ENCODE measurements at regions not wholly inside any gene's neighbourhood (a gene's known extent, or its start where the extent isn't known, plus 50 kb on each side); places are given as distances from the start of the nearest gene placed in this dataset.
A peak's percentile ranks its signal among the peaks of the same experiment; 100 is the strongest.

DNA sequence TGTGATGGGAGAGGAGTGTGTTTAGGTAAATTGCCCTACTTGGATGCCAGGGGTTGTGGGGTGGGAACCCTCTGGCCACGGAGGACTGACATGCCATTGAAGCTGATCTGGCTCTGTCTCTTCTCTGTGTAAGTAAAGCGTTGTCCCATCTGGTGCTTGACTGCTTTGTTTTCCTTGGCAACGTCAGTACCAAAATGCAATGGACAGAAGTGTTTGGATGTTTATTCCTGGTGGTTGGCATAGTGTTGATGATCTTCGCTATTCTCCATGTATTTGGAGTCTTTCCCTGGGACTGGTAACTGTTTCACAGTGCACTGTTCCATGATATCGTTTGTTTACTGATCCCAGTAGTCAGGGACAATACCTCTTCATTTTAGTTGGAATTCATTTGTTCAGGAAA lies 130.5 kb upstream of the MCTP2 start:
- DNase-seq (ENCODE audit: low spot score) = no peak

DNA sequence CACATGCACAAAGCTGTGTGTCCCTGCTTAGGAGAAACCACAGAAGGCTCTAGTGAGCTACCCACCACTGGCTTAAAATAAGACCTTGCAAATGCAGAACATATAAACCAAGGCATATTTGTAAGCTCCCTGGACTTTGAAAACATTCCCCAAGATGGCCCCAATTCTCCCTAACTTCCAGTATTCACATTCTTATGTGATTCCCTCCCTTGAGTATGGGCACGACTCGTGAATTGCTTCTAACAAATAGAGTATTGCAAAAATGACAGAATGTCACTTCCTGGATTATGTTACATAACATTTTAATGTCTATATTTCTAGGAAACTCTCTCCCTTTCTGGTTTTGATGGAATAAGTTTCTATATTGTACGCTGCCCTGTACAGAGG lies 131.8 kb upstream of the MCTP2 start:
- DNase-seq (ENCODE audit: low spot score) = no peak

DNA sequence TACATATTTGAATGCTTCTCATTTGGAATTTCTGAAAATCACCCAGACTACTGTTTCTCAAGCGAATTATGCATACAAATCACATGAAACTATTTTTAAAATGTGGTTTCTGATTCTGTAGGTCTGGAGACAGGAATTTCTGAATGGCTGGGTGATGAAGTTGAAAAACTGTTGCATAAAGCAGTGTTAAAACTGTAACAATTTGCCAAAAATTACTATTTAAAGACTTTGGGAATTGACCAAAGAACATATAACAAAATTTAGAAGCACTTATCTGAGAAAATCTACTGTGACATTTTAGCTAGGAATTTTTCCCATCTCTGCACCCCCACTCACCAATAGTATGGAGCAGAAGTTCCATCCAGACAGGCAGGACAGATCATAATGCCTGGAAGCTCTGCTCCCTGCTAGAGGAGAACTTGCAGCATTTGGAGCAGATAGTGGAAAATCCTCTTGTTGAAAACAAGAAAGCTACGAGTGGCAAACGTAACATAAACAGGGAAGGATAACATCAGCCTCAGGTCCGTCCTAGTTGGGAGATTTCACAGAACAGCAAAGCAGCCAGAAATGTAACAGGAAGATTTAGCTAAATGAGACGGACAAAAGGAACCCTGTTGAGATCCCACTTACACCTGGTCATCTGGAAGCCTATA lies 132.3 kb upstream of the MCTP2 start:
- DNase-seq (ENCODE audit: low spot score) = no peak

DNA sequence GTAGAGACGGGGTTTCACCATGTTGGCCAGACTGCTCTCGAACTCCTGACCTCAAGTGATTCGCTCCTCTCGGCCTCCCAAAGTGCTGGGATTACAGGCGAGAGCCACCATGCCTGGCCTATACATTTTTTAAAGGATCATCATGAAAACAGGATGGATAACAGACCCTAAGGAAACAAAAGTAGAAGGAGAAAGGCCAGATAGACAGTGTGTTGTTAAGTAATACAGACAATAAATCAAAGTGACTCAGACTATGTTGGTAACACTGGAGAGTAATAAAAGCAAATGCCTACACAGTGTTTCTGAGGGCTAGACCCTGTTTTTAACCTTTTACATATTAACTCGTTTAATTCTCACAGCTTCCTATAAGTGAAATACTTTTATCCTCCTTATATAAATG lies 133.8 kb upstream of the MCTP2 start:
- DNase-seq (ENCODE audit: low spot score) = no peak

DNA sequence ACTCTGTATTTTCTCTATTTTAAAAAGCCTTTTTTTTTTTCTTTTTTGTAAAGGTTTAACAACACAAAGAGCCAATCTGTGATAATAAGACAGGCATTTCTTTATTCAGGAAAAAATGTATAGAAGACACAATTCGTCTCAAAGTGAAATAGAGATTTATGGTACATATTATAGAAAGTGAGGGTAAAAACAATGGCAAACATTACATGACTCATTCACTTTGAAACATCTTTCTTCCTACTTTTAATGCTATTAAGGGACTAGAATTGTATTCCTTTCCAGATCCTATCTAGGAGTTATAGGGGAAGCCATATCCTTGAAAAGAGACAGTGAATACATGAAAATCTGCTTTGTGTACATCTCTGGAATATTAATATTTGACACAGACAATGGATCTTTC lies 137.1 kb upstream of the MCTP2 start:
- DNase-seq (ENCODE audit: low spot score) = no peak

DNA sequence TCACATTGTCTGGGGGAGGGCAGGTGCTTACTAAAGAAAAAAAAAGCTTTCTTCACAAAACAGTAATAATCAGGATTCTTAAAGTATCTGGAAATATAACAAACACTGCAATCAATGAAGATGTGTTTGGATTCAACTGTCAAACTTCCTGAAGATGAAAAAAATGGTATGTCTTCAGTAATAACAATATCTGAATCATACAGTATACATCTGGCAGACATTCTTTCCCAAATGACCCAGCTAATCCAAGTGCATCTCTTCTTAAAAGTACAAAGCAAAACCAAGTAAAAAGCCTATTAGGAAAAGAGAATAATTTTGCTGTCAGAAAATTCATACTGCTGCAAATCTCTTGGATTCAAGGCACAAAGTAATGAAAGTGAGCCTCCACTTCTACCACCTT lies 145.0 kb upstream of the MCTP2 start:
- DNase-seq (ENCODE audit: low spot score) = no peak

DNA sequence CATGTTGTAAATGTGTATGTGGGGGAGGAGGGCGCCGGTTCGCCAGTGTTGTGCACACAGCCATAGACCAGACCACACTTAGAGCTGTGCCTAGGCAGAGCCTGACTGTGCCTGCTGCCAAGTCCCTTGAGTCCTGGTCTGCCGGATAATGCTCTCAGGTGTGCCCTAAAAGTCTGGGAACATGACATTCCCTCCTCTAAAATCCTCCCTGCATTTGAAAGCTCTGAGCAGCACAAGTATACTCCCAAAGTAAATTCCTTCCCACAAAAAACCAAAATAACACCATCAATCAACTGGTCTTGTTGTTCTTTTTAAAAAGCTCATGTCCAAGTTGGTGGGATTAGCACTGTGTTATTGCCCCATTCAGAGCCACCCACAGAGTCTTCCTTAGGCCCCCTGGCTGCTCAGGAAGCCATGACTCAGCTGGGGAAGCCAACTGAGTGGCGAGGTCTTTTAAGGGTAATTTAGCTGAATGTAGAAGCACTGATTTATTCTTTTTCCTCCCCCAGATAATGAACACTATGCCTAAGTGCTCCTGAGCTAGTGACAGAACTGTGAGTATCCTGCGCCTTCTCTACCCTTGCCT lies 147.8 kb upstream of the MCTP2 start:
- DNase-seq (ENCODE audit: low spot score) = peak; percentile 36

DNA sequence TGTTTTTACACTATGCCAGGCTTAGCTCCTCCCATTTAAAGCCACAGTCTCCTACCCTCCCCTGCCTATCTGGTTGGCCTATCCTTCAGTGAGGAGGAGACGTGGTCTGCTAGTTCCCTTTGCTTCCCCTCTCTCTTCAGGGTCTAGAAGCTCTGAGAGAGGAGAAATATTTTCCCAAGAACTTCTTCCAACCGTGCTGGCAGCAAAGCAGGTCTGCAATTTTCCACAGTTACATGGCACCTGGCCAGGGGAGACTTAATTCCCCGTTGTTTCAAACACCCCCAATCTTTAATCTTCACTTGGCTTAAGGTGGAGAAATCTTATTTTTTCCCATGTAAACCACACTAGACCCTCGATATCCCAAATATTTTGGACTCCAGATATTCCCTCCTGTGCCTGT lies 149.5 kb upstream of the MCTP2 start:
- no peak for DNase-seq (ENCODE audit: low spot score)

DNA sequence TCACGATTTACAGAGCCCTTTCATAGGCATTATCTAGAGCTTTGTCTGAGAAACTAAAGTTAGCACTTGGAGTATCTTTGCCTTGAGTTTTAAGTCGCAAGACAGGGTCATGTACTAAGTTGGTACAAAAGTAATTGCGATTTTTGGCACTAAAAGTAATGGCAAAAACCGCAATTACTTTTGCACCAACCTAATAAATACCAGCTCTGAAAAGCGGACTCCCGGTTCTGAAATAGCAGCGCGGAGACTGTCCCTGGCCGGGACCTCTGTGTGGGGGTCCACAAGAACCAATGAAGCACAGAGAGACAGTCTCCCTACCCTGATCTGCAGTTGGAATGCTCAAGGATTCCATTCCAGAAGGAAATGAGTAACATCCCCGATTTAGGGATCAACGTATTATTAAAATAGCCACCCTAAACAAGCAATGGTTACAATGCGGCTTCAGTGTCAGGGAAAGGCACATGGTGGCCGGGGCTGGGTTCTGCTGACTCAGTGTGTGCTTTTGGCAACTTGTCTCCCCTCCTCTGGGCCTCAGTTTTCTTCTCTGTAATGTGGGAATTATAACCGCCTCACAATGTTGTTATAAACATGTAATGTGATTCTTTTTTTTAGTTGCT lies 150.3 kb upstream of the MCTP2 start:
- no peak for DNase-seq (ENCODE audit: low spot score)

DNA sequence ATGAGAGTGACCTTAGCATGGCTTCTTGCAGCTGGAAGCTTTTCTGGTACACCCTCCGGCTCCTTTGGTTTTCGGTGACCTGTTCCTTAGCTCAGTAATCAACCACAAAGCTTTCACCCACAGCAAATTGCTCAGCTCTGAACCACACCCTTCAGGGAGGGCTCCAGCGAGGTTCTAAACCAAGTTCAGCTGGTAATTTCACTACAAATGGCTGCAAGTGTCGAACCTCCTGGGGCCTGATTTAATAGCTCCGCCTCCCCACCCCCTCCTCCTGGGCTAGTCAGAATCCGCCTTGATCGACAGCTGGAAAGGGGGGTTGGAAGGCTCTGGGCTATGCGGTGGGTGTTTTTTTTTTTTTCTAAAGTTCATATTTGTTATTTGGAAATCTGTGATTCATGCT lies 150.9 kb upstream of the MCTP2 start:
- no peak for DNase-seq (ENCODE audit: low spot score)

DNA sequence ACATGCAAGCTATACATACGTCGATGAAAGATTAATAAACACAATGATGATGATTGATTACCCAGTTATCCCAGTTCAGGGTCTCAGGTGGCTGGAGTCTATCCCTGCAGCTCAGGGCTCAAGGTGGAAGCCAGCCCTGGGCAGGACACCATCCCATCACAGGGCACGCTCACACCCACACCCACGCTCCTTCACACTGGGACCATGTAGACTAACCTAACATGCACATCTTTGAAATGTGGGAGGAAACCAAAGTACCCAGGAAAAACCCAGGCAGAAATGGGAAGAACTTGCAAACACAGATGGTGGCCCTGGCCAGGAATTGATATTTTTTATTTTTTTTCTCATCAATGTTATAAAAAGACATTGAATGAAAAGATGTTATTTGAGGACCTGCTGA lies 151.4 kb upstream of the MCTP2 start:
- DNase-seq (ENCODE audit: low spot score) = no peak

DNA sequence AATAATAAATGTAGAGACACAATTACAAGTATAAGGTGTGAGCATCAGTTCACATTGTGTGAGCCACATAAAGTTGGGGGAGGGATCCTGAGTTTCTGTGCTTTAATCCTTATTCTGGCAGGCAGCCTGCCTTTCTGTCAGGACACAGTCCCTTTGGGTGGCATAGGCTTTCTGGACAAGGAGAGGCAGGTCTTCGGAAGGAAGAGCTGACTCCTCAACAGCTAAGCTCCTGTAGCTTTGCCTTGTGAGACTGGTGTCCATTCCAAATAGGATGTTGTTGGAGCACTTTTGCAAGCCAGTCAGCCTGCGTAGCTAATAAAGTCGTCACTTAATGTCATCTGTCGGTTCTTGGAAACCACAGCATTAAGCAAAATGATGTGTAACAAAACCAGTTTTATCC lies 151.9 kb upstream of the MCTP2 start:
- DNase-seq (ENCODE audit: low spot score) = no peak

DNA sequence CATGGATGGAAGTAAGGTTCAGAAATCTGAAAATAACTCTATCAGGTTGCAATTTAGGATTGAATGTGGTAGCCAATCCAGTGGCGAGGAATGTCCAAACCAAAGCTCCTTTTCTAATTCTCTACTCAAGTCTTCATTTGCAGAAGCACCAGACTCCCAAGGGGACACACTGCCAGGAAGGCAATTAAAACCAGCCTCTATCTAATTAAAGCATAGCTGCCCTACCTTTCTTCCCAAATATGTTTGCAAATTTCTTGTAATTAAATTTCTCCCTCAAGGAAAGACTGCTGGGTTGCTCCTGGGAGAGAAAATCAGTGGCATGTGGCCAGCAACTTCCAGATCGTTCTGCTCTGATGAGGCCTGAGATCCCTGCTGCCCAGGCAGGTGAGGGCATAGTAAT lies 153.4 kb upstream of the MCTP2 start:
- DNase-seq (ENCODE audit: low spot score) = no peak

DNA sequence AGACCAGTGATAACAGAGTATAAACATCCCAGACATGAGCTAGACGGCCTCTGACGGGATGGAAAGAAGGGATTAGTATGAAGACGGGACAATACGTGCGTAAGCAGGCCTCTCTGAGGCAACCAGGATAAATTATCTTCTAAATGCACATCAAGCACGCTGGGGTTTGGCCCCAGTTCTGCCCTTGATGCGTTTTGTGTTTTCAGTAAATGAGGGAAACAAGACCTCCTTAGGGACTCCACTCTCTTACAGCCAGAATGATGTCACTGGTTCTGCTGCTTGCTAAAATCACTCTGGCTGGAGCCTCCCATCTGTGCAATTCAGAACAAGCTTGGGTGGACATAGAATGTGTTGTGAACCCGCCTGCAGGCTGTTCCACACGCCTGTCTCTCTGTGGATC lies 156.0 kb upstream of the MCTP2 start:
- no peak for DNase-seq (ENCODE audit: low spot score)

DNA sequence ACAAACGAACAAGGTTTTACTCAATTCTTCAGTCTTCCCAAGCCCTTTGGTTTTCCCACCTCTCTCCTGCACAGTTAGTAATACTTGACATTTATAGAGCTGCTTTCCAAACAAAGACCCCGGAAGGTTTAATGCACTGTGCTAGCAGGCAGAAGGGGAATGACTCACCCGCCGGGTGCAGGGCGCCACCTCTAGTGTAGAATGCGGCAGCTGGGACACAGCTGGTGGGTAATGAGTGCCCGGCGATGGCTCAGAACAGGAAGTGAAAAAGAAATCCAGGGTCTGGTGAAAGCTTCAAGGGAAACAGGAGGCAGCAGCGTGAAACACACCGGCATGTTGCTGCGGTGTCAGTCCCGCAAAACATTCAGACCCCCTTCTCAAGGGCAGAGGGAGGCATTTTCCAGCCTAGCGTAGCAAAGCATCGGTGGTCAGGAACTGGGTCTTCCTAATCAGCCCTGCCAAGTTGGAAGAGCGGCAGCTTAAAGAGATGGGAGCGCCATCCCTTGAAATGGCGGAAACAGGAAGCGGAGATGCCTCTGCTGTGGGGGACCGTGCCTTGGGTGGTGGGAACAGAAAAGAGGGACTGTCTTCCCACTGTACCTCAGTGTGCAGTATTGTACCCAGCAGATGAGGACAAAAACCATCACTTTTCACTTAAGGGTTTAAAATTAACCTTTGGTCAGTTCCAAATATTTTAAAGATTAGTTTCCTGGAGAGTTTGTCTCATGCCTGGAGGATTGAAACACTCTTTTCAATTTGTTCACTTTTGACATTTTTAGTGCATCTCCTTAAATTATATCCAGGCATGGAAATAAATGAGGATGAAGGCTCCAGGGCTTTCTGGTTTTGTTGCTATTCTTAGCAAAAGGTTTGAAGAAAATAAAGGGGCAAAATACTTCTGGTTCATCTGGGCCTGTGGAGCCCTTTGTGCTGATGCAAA lies 160.7 kb upstream of the MCTP2 start:
- DNase-seq (ENCODE audit: low spot score) = no peak

DNA sequence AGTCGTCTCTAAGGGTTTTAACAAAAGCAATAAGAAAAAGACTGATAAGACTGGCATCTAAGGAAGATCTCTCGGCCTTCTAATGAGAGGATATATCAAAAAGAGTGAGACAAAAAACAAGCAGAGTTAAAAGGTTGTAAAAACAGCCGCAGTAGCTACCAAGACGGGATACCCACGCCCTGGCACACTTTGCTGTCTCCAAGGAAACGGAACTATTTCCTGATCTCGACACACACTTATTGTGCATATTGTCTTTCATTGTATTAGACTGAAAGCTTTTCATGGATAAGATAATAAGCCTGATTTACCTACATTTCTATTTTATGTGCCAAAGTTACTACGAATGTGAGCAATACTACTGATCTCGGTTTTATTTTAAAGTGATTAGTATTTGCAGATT lies 161.5 kb upstream of the MCTP2 start:
- DNase-seq (ENCODE audit: low spot score) = no peak

DNA sequence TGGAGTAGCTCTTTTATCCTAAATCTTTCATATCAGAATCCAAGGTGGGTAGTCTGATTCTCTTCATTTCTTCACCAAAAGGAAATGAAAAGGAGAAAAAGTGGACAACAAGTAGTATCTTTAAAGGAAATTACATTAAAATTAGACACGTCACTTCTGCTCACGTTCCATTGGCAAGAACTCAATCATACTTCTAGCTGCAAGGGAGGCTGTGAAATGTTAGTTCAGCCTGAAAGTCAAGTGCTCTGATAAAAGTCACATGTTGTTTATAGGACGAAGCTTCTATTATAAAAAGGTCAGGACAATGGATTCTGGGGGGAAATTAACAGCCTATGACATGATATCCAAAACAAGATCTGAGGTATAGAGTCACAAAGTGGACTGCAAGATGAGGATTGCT lies 164.6 kb upstream of the MCTP2 start:
- no peak for DNase-seq (ENCODE audit: low spot score)

DNA sequence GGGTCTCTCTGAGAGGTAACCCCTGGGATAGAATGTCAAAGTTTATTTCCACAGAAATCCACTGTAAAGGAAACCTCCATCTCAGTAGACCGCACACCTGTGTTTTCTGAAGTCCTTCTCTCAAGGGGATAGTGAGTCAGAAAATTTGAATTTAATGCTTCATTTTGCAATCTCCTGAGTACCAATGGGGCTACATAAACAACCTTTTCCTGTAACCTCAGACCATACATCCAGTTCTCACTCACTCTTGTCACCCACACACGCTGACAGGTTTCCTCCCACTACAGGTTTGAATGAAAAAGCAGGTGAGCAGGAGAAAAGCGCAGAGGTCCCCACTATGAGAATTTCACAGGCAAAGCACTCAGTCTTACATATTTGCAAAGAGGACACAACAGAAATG lies 165.3 kb upstream of the MCTP2 start:
- no peak for DNase-seq (ENCODE audit: low spot score)

DNA sequence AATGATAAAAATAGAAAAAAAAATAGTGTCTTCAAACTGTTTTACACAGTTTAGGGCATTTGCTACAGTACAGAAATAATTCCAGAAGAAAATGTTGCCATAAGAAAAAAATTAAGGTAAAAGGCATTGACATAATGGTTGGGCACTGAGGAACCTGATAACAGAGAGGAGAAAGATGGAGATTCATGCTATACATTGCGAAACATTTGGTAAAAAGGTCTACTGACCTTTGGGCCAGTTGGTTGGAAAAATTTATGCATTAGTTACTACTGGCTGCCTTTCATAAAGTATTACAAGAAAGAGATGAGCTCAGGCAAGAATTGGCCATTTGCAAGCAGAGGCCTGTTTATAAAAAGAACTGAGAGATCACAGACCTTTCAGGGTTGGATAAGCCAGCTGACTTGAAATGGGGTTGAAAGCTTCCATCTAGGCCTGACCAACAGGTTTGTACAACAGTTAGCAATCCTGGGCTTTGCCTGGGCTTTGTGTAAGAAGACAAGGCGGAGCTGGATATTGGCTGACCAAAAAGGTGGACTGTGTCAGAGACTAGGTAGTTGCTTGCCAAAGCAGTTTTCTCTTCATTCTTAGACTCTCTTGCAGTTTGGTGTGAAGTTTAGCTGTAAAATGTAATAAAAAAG lies 166.6 kb upstream of the MCTP2 start:
- DNase-seq (ENCODE audit: low spot score) = no peak

DNA sequence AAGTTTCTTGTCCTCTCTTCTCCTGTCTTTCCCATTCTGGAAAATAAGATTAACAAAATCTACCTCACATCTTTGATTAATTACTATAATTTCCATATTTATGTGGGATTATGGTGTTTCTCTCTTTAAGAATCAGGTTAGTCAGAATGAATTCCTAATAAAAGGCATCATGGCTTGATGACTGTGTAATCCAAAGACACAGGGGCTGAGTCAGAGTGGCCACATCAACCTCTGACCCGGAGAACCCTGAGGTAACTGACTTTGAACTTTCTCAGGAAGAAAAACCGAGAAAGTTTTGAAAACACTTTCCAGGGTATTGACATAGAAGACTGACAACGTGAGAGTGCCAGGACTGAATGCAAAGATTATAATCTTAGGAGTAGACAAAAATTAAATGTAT lies 170.3 kb upstream of the MCTP2 start:
- no peak for DNase-seq (ENCODE audit: low spot score)

DNA sequence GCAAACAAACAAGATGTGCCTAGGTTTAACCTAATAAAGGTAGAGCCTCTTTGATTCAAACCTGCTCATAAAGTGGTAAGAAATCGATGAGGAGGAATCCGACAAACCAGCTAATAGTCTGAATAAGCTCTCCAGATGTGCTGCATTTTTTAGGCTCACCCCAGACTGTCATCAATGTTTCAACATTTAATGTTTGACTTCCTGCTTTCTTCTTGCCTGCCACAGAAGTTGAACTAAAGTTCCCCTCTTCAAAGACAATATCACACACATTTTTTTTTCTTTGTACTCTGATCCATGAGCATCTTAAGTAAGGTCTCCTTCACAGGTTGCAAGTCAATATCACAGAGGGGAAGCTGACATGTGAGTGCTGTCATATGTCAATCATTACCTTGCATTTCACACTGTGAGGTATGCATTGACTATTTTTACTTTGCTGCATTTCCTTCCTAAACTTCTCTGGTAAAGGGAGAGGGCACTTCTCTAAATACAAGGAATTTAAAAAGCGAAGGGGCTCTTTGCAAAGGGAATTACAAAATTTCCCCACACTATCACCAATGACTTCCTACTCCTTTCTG lies 172.3 kb upstream of the MCTP2 start:
- no peak for DNase-seq (ENCODE audit: low spot score)

DNA sequence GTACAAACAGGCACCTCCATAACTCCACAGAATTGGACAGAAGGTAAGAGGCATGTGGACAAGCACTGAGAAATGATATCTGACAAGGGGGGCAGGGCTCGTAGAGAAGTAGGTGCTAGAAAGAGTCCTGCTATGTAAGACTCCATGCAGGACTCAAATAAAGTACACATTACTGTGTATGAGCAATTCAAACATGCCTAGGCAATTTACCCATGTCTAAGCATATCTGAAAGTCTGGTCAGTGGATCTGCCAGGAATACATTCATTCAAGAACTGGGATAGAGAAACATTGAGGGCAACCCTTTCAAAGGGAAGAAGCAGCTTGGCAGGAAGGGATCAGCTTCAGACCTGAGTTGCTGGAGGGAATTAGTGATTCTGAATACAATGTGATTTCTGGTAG lies 174.1 kb upstream of the MCTP2 start:
- no peak for DNase-seq (ENCODE audit: low spot score)

All from putamen (tissue), 1 donor.